ENCODE measurements at regions not wholly inside any gene's neighbourhood (a gene's known extent, or its start where the extent isn't known, plus 50 kb on each side); places are given as distances from the start of the nearest gene placed in this dataset.

DNA sequence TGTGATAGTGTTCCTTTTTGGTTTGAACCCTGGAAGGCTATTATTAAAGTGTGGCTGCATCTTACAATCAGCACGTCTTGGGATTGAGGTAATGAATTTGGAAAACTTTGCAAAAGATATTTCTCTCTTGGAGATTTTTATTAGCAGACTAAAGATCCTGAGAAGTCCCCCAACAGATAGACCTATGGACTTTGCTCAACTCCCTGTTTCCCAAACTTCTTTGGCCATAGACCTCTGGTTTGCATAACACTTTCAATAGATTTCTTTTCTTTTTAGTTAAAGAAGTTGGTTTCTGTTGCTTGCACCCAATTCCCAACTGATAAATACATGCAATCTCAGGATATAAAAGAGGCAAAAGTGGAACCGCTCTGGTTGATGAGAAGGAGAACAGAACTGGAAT lies 465.8 kb upstream of the PROK2 start:
- TF ChIP-seq POLR2A (IDR thresholded peaks at IDR 0.05) (no peak), EP300 (IDR thresholded peaks at IDR 0.05) (no peak)
- TF ChIP-seq, protein P1, sequence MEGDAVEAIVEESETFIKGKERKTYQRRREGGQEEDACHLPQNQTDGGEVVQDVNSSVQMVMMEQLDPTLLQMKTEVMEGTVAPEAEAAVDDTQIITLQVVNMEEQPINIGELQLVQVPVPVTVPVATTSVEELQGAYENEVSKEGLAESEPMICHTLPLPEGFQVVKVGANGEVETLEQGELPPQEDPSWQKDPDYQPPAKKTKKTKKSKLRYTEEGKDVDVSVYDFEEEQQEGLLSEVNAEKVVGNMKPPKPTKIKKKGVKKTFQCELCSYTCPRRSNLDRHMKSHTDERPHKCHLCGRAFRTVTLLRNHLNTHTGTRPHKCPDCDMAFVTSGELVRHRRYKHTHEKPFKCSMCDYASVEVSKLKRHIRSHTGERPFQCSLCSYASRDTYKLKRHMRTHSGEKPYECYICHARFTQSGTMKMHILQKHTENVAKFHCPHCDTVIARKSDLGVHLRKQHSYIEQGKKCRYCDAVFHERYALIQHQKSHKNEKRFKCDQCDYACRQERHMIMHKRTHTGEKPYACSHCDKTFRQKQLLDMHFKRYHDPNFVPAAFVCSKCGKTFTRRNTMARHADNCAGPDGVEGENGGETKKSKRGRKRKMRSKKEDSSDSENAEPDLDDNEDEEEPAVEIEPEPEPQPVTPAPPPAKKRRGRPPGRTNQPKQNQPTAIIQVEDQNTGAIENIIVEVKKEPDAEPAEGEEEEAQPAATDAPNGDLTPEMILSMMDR (IDR thresholded peaks at IDR 0.05) = no peak
